Lower leg skin (tissue), 3 donors: ENCODE measurements at regions not wholly inside any gene's neighbourhood (a gene's known extent, or its start where the extent isn't known, plus 50 kb on each side); places are given as distances from the start of the nearest gene placed in this dataset.

ENCODE experiments used
- POLR2A ChIP-seq, 2 donors: fragments of 450-650 bp; IDR thresholded peaks; one replicate each; pipeline ENCODE4 v1.6.1; 2016 to 2017; ENCODE audit warnings: antibody characterized with exemption in 2 of 2, mild to moderate bottlenecking in 1 of 2, moderate library complexity in 1 of 2
- TF ChIP-seq, protein P1 (sequence below), 3 donors: fragments of 450-650 bp; IDR thresholded peaks; one replicate each; pipeline ENCODE4 v1.5.1; 2016; ENCODE audit warnings: antibody characterized with exemption in 3 of 3, mild to moderate bottlenecking in 3 of 3, moderate library complexity in 2 of 3

DNA sequence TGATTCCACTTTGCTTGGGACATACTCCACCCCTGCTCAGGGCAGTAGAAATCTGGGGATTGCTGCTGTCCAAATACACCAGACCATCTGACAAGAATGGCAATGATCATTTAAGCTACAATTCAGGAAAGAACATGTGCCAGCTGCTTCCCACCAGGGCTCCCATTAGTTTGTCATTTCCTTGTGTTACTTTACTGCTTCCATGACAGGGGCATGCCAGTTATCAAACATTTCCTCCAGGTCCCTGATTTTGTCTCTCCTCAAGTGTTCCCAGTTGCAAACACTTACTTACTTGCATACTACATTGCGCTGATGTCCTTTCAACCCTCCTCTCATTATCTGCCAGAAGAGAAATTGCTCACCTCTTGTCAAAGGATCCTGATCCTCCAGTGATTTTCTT lies 474.5 kb upstream of the DCC start:
- TF ChIP-seq, protein P1, sequence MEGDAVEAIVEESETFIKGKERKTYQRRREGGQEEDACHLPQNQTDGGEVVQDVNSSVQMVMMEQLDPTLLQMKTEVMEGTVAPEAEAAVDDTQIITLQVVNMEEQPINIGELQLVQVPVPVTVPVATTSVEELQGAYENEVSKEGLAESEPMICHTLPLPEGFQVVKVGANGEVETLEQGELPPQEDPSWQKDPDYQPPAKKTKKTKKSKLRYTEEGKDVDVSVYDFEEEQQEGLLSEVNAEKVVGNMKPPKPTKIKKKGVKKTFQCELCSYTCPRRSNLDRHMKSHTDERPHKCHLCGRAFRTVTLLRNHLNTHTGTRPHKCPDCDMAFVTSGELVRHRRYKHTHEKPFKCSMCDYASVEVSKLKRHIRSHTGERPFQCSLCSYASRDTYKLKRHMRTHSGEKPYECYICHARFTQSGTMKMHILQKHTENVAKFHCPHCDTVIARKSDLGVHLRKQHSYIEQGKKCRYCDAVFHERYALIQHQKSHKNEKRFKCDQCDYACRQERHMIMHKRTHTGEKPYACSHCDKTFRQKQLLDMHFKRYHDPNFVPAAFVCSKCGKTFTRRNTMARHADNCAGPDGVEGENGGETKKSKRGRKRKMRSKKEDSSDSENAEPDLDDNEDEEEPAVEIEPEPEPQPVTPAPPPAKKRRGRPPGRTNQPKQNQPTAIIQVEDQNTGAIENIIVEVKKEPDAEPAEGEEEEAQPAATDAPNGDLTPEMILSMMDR (IDR thresholded peaks at IDR 0.05): no peak
- TF ChIP-seq POLR2A (IDR thresholded peaks at IDR 0.05): no peak
